GM12865 (cell line): ENCODE measurements at regions not wholly inside any gene's neighbourhood (a gene's known extent, or its start where the extent isn't known, plus 50 kb on each side); places are given as distances from the start of the nearest gene placed in this dataset.

Source experiments
- DNase-seq: peaks from one replicate; pipeline ENCODE4 v3.0.0; 2010; ENCODE audit warnings: low read depth
- H3K4me3 ChIP-seq: 2 replicates; pipeline ENCODE4 v1.5.1; 2011; ENCODE audit warnings: mild to moderate bottlenecking, low read depth, low read length, control low read depth
- TF ChIP-seq, protein P1 (sequence below): IDR thresholded peaks from 2 replicates; pipeline ENCODE4 v1.5.1; 2011; ENCODE audit warnings: low read length, control low read depth, low read depth, inconsistent platforms; ENCODE audit not compliant: insufficient read depth; ENCODE audit errors: missing control alignments

DNA sequence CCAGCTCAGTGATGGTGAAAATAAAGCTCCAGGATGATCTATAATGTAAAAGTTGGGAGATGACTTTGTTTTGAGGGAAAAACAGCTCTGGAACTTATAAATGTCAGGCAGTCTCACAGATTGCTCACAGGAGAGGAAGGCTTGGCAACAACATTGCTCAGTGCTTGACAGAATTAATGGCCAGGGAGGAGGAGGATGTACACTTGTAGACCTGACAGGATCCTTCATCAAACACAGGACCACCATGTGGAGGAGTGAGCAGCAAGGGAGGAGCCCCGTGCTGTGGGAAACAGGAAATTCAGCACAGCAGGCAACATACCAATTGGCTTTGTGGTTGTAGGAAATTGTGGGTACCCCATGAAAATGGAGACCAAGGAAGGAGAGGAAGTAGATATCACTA is 291.8 kb upstream of the CAMK1G start:
- DNase-seq = no peak
- TF ChIP-seq, protein P1, sequence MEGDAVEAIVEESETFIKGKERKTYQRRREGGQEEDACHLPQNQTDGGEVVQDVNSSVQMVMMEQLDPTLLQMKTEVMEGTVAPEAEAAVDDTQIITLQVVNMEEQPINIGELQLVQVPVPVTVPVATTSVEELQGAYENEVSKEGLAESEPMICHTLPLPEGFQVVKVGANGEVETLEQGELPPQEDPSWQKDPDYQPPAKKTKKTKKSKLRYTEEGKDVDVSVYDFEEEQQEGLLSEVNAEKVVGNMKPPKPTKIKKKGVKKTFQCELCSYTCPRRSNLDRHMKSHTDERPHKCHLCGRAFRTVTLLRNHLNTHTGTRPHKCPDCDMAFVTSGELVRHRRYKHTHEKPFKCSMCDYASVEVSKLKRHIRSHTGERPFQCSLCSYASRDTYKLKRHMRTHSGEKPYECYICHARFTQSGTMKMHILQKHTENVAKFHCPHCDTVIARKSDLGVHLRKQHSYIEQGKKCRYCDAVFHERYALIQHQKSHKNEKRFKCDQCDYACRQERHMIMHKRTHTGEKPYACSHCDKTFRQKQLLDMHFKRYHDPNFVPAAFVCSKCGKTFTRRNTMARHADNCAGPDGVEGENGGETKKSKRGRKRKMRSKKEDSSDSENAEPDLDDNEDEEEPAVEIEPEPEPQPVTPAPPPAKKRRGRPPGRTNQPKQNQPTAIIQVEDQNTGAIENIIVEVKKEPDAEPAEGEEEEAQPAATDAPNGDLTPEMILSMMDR = no peak
- no peak overlapping the region for H3K4me3 ChIP-seq

DNA sequence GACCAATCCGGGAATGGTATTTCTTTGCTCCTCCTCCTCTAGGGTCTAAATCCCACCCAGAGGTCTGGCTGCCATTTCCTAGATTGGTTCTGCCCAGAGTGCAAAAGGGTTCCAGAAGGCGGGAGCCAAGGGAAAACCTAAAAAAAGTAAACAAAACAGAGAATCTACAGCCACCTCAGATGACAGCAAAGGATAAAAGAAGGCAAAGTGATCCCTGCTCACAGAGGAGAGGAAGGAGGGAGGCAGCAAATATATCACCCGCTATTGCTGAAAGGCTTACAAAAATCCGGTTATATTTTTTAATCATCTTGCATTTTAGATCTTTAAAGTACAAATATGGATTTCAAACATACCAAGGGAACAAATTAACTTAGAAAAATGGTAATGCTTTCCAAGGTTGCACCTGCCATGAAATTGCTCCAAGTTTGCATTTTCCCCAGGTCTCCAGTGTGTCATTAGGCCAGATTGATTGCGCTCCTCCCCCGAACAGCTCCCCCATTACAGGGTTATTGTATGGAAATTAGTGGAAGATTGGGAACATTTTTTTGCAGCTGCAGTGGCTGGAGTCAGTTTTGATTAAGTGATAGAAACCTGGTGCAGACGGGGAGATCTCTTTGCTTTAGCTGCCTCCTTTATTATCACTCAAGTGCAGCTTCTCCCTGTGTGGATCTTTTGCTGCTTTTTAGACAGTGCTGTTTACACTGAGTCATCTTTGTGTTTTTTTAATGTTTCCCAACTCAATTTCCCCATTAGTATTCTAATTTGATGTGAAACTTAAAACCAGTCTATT is 280.5 kb upstream of the CAMK1G start:
- TF ChIP-seq, protein P1 = no peak
- DNase-seq = no peak
- H3K4me3 ChIP-seq = no peak overlapping the region

DNA sequence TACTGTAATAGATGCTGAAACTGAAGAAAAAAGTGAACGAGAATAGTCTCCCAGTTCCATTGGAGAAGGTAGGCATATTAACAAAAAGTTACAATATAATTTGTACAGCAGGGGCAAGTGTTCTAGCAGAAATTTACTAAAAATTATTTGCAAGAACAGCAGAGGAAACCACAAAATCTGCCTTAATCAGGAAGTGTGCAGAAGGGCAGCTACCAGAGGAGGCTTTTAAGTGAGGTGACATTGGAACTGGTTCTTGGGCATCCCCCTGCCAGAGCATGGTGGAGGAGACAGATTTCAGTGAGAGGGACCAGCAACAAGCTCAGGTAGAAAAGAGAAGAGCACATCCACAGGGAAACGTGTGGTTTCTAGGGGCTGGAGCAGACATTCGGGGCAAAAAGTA is 279.3 kb upstream of the CAMK1G start:
- TF ChIP-seq, protein P1 = no peak
- no peak overlapping the region for H3K4me3 ChIP-seq
- DNase-seq = no peak

DNA sequence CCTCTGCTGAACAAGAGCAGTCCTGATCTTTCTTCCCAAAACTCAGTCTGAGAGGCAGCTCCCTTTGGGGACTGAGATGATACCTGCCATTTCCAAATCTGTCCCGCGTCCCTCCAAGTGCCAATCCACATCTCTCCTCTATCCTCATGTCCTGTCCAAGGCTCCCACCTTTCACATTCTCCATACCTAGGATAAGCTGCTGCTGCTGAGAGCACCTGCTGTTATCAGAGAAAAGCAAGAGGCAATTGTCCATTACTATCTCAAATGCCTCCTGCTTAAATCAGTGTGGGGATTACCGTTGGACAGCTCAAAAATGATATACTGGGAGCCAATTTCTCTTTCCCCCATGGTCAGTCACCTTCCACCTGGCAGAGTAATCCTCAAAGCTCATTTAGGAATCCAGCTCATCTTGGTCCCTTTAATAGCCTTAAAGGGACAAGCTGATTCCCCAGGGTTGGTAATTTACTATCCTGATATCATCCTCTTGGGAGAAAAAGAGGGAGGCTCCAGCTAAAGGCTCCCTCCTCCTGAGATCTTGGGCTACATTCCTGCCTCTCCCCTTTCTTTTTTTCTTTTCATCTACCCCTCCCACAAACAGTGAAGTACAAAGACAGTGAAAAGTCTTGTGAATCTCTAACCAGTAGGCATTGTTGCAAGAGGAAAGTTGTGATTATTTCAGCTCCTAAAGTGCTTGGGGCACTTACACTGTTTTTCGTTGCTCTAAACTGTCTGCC is 278.1 kb upstream of the CAMK1G start:
- no peak for DNase-seq
- TF ChIP-seq, protein P1 = no peak
- no peak overlapping the region for H3K4me3 ChIP-seq

DNA sequence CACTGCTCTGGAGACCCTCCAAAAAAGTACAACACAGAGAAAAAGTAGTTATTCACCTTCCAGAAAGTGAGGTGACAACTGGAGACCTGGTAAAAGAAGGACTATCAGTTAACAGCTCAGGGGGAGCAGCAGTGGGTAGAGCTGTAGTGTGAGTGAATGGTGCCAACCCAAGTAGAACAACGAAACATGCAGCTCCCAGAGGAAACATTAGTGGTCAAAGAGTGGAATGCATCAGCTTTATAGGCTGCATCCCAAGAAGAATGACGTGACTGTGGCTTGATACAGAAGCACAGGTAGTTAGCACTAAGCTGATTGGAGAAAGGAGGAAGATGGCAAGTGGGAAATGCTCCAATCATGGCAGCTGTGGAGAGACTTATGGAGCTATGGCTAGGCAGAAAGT is 275.7 kb upstream of the CAMK1G start:
- DNase-seq = no peak
- TF ChIP-seq, protein P1 = no peak
- no peak overlapping the region for H3K4me3 ChIP-seq

DNA sequence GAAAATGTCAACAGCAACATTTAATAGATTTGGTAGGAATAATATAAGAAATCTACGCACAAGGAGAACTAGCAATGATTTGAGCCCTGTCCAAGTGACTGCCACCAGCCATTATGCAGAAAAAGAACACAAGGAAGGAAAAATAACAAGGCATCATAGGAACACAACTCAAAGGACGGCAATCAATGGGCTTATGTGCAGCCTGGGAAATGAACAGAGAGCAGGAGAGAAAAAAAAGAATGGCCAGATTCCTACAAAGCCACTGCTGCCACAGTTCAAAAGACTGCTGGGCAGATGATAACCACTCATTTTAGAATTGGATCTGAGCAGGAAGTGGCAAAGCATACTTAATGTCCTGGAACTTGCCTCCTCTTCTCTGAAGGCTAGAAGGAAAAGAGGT is 274.3 kb upstream of the CAMK1G start:
- DNase-seq = no peak
- TF ChIP-seq, protein P1 = no peak
- no peak overlapping the region for H3K4me3 ChIP-seq
